Activated T-cell treated with anti-CD3 and anti-CD28 coated beads for 48 hours (primary cell): ENCODE measurements at regions not wholly inside any gene's neighbourhood (a gene's known extent, or its start where the extent isn't known, plus 50 kb on each side); places are given as distances from the start of the nearest gene placed in this dataset.
"Not testable (repeated sequence)": the region's sequence is repeated elsewhere in the genome, so short reads cannot be mapped to it uniquely, and the experiment has no call there.

Experiments
- DNase-seq: peaks from one replicate; pipeline ENCODE4 v3.0.0-alpha.2; 2020; ENCODE audit warnings: low read depth

- DNase-seq, result no peak
Measured at GRCh38 chr13:60689571-60689970, 292.6 kb downstream of the TDRD3 start.

DNA sequence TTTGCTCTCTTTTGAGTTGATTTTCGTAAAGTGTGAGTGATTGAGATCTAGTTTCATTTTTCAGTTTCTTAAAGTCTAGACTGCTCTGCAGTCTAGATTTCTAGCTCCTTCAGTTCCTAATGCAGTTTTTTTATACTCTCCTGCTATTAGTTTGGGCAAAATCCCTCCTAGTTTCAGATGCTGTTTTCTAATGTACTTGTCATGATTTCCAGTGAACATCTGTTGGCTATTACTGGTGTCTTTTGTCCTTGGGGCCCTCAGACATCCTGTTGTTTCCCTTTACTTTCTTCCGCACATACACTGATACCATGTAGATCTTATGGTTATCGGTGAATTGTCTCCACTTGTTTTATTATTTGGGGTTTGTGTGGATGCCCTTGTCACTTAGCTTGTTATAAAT, 292.1 kb downstream of the TDRD3 start:
- DNase-seq, result no peak

DNA sequence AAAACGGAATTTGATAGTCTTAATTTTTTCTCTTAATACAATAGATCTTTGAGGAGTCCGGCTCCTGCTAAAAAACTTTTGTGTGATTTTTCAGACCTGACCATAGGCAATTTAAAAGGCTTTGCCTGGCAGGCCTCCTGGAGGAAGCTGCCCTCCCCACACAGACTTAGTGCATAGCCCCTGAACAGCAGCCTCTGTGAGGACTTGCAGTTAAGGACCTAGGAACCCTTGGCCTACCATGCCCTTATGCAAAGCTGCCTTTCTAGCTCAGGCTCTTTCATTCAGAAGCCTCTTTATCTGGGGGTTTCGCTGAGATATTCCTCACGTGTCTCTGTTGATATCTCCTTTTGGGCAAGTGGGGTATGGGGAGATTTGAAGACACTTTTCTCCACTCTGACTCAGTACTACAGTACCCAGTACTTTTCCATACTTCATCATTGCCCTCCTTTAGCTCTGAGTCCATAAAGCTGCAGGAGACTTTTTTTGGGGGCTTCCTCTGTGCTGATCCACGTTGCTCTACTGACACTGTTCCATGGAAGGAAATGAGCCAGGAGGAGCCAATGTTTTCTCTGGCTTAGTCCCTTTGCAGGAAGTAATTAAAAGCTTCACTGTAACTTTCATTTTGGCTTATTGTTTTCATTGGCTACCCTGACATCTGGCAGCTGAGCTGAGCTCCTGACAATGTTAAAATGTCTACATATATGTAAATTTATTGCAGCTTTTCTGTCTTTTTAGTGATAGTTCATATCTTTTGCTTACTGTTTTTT, 283.1 kb downstream of the TDRD3 start:
- no peak for DNase-seq

DNA sequence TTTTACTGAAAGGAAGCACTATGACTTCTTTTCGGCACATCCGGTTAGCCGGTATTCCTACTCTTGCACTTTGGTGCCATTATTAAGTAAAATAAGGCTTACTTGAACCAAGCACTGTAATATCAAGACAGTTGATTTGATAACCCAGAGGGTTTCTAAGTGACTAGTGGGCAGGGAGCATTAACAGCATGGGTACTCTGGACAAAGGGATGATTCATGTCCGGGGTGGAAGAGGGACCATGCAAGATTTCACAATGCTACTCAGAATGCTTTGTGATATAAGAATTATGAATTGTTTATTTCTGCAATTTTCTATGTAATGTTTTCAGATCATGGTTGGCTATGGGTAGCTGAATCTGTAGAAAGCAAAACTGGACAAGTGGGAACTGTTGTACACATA, 282.1 kb downstream of the TDRD3 start:
- no peak for DNase-seq

DNA sequence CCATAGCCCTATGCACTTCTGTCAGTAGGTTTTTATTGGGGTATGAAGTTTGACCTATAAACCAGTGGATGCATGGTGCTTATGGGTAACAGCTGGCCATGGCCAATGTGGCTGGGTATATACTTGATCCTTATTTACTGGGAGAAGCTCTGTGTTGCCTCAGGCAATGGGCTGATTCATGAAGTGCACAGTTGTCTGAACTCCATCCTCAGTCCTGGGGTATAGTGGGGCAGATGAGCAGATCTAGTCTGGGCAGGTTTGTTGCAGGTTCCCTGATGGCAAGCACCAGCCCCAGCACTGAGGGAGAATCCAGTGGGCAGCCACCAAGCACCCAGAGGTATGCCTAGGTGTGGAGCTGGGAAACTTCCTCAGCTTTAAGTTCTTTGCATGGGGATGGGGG, 274.4 kb downstream of the TDRD3 start:
- no peak for DNase-seq

DNA sequence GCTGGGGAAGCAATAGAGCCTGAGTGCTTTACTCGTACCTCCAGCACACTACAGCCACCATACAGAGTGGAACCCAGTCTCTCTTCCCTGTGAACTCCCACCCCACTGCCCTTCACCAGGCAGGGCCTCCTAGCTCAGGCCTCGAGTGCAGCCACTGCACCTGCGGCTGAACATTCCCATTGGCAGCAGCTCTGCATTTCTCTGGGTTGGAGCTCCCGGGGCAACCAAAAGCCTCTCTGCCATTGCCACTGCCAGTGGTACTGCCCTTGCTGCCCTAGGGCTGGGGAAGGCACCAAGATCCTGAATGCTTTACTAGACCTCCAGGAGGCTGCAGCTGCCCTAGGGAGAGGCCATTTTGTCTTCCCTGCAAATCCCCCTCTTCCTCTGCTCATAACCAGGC, 266.8 kb downstream of the TDRD3 start:
- no peak for DNase-seq

DNA sequence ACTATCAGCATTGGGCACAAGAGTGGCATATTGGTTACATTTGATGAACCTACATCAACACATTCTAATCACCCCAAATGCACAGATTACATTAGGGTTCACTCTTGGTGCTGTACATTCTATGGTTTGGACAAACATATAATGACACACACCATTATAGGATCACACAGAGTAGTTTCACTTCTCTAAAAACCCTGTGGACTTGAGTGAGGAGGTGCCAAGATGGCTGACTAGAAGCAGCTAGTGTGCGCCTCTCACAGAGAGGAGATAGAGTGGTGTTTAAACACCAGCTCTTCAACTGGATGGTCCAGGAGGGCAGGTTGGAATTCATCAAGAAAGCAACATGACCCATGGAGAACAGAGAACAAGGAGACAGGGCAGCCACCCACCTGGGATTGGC, 265.6 kb downstream of the TDRD3 start:
- no peak for DNase-seq

DNA sequence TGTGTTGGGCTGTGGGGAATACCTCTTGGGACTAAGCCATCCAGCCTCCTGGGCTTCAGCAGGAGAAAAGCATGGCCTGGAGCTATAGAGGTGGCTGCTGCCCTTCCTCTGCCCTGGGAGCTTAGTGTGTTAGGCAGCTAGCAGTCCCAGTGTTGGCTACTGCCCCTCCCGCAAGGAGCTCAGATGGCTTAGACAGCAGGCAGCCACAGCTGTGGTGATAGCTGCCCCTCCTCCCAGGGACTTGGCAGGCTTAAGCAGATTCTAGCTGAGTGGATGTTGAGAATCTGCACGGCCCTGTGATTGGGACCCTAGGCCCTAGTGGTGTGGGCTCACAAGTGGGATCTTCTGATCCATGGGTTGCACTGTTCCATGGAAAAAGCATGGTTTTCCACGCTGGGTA, 264.5 kb downstream of the TDRD3 start:
- no peak for DNase-seq

- not testable (repeated sequence) for DNase-seq
Measured at GRCh38 chr13:60657586-60657985, 260.6 kb downstream of the TDRD3 start.

DNA sequence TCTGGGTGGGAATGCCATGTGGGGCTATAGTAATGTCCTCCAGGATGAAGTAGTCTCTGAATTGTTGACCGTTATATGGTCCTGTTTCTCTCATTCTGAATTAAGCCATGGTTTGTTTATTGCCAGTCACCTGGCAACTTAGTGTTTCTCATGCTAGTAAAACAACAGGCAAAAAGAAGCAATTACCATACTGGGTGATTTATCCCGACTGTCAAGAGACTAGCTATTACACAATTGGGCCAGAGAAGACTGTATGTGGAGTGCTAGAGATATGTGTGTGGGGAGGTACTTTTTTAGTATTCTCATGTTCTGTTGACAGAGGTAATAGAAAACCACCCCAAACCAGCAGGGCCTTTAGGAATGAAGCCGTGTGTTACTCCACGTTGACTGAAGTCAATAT, 258.2 kb downstream of the TDRD3 start:
- DNase-seq, result no peak

- DNase-seq, result no peak
Measured at GRCh38 chr13:60654415-60654814, 257.4 kb downstream of the TDRD3 start.

GRCh38 chr13:60647547-60647946, 250.5 kb downstream of the TDRD3 start:
- DNase-seq, result no peak

DNA sequence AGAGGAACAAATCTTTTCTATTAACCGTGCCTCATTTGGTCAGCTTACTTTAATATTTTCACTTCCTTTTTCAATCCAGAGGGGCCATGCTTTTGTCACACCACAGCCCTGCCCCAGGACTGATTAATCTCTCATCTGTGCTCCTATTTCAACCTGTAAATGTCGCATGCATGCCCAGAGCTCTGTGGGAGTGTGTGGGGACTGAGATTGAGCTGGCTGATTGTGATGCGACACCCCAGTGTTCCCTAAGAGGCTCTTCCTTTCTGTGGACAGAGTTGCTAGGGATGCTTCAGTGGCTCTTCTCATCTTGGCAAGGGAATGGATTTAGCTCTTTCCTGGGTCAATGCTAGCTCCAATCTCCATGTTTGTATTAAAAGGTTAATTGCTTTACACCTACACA, 249.6 kb downstream of the TDRD3 start:
- DNase-seq, result no peak

DNA sequence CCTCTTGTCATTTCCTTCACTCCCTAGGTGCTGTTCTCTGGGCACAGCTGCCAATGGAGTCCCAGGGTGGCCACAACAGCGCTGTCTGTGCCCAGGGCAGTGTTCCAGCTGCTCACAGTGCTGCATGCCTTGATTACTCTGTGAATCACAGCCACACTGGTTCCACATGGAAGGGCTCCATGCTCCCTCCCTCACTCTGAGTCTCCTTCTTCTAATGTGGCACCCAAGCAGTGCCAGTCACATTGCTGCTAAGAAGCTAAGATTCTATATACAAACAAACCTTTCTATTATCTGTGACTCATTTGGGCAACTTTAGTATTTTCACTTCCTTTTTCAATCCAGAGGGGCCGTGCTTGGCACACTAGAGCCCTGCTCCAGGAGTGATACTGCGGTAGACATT, 248.7 kb downstream of the TDRD3 start:
- DNase-seq, result no peak

DNA sequence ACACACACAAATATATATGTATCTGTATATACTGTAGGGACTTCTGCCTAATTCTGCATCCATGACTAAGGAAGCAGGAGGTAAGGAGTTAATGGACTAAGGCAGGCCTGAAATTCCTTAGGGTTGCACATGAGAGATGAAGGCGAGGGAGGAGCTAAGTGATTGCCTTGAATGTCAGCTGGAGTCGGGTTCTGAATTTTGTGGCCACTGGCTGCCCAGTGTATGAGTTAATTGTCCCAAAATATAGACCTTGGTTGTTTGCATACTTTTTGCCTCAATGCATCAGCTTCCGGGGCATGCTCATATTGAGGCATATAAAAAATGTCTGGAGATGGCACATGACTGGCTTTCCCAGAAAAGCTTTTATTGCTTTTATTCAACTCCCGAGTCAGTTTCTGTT, 245.5 kb downstream of the TDRD3 start:
- no peak for DNase-seq

DNA sequence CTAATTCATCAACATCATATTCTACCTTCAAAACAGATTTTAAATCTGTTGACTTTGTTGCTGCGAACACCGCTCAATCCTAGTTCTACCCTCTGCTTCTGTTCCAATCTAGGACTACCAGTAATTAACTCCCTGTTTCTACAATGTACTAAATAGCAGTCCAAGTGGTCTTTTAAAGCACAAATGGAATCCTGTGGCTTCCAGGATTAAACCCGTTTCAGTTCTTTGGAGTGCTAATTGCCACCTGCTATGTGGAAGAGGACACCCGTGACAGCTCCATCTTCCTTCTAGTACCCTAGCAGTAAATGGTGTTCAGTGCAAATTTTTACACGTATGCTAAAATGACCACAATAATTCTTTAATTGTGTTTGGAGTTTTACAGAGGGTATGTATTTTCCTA, 232.1 kb downstream of the TDRD3 start:
- DNase-seq, result no peak

DNA sequence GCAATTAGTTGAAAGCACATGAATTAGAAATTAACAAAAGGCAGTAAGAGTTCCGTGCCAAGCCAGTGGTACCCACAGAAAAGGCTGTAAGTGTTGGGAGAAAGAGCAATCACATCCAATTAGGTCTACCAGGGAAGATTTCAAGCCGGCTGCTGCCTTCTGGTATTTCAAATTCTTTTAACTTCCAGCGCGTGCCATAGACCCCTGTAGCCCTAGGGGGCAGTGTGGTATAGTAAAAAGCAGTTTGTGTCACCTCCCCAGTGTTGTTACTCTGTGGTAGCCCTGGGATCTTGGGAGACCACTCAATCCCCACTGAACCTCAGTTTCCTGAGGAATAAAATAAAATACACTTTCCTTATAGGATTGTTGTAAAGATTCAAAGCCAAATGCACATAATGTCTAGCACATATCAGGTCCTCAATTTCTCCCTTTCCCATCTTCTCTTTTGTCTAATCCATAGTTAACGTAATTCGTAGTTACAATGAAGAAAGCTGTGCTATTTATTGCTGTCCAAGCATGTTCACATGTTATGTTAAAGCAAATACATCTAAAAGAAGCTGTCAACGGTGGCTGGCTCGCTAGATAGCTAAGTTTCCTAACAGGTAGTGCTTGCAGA, 230.2 kb downstream of the TDRD3 start:
- DNase-seq, result peak; percentile 4
